ENCODE measurements at regions not wholly inside any gene's neighbourhood (a gene's known extent, or its start where the extent isn't known, plus 50 kb on each side); places are given as distances from the start of the nearest gene placed in this dataset.

- DNase-seq (ENCODE audit: low spot score): no peak
Measured at GRCh38 chr1:231108516-231109302, 53.1 kb upstream of the TRIM67 start.

- DNase-seq (ENCODE audit: low spot score): no peak
Measured at GRCh38 chr1:231107600-231108326, 54.1 kb upstream of the TRIM67 start.

GRCh38 chr1:231107151-231107550, 54.7 kb upstream of the TRIM67 start:
- DNase-seq (ENCODE audit: low spot score): no peak

- DNase-seq (ENCODE audit: low spot score): no peak
Measured at GRCh38 chr1:231106347-231106746, 55.5 kb upstream of the TRIM67 start.

- no peak for DNase-seq (ENCODE audit: low spot score)
Measured at GRCh38 chr1:231104917-231105316, 56.9 kb upstream of the TRIM67 start.

GRCh38 chr1:231103961-231104360, 57.9 kb upstream of the TRIM67 start:
- no peak for DNase-seq (ENCODE audit: low spot score)

GRCh38 chr1:231099996-231100767, 60.1 kb upstream of the FAM89A start:
- no peak for DNase-seq (ENCODE audit: low spot score)

- no peak for DNase-seq (ENCODE audit: low spot score)
Measured at GRCh38 chr1:231099311-231099710, 59.3 kb upstream of the FAM89A start.

- no peak for DNase-seq (ENCODE audit: low spot score)
Measured at GRCh38 chr1:231095595-231095994, 55.5 kb upstream of the FAM89A start.

- no peak for DNase-seq (ENCODE audit: low spot score)
Measured at GRCh38 chr1:231094421-231094820, 54.4 kb upstream of the FAM89A start.

GRCh38 chr1:231093156-231093922, 53.3 kb upstream of the FAM89A start:
- DNase-seq (ENCODE audit: low spot score): no peak

- DNase-seq (ENCODE audit: low spot score): no peak
Measured at GRCh38 chr1:231092380-231092779, 52.3 kb upstream of the FAM89A start.

GRCh38 chr1:231091831-231092301, 51.8 kb upstream of the FAM89A start:
- DNase-seq (ENCODE audit: low spot score): peak; percentile 77

- no peak for DNase-seq (ENCODE audit: low spot score)
Measured at GRCh38 chr1:231091415-231091814, 51.4 kb upstream of the FAM89A start.
